ENCODE measurements at regions not wholly inside any gene's neighbourhood (a gene's known extent, or its start where the extent isn't known, plus 50 kb on each side); places are given as distances from the start of the nearest gene placed in this dataset.

- TF ChIP-seq CTCF (IDR thresholded peaks at IDR 0.05) (no peak), EP300 (IDR thresholded peaks at IDR 0.05) (no peak)
These were observed 468.4 kb downstream of the C3orf38 start for GRCh38 chr3:88618021-88618645.

Measured in upper lobe of left lung (tissue), 4 donors.